Effector memory CD4-positive, alpha-beta T cell (primary cell): ENCODE measurements at regions not wholly inside any gene's neighbourhood (a gene's known extent, or its start where the extent isn't known, plus 50 kb on each side); places are given as distances from the start of the nearest gene placed in this dataset.

ENCODE experiments used
- DNase-seq, 3 donors: peaks; one replicate each; pipeline ENCODE4 v3.0.0-alpha.2; 2020
- H3K27ac ChIP-seq: 2 replicates; pipeline ENCODE4 v1.7.0; 2013; ENCODE audit warnings: mild to moderate bottlenecking, low read length, moderate library complexity; ENCODE audit not compliant: insufficient read depth, poor library complexity, severe bottlenecking
- H3K27me3 ChIP-seq: replicated peaks from 2 replicates; pipeline ENCODE4 v1.7.0; 2013; ENCODE audit warnings: mild to moderate bottlenecking, low read length; ENCODE audit not compliant: insufficient read depth, control insufficient read depth, poor library complexity, severe bottlenecking
- H3K36me3 ChIP-seq: 2 replicates; pipeline ENCODE4 v1.7.0; 2013; ENCODE audit warnings: mild to moderate bottlenecking, low read length, moderate library complexity; ENCODE audit not compliant: control insufficient read depth, insufficient read depth
- H3K4me1 ChIP-seq: 2 replicates; pipeline ENCODE4 v1.7.0; 2013; ENCODE audit warnings: low read length, mild to moderate bottlenecking; ENCODE audit not compliant: control insufficient read depth, insufficient read depth, poor library complexity, severe bottlenecking
- H3K4me3 ChIP-seq: 2 replicates; pipeline ENCODE4 v1.7.0; 2013; ENCODE audit warnings: low read length, low read depth, mild to moderate bottlenecking; ENCODE audit not compliant: insufficient read depth, poor library complexity, severe bottlenecking
- H3K9me3 ChIP-seq: 2 replicates; pipeline ENCODE4 v1.7.0; 2013; ENCODE audit warnings: mild to moderate bottlenecking, low read length, moderate library complexity; ENCODE audit not compliant: control insufficient read depth

DNA sequence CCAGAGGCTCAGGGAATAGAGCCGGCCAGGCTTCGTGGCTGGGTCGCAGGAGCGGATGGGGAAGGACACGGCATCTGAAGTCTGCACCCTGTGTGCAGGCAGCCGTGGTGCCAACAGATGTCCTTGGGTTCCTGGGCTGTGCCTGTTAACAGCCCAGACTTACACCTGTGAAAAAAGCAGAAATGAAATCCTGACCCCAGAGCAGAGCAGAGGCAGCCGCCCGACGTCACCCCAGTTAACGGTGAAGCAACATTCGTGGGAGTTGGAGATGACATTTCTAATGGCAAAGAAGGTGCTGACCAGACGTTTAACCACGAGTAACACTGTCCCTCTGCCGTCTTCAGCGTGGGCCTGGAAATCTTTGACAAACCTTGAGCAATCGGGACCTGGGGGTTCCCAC, 200.3 kb upstream of the DIO3 start:
- DNase-seq, result no peak
- Histone ChIP-seq H3K4me1 (no peaks in the 10 kb centered on the region), H3K27ac (no peak overlapping the region), H3K9me3 (no peaks in the 10 kb centered on the region), H3K36me3 (no peaks in the 10 kb centered on the region), H3K4me3 (no peak overlapping the region), H3K27me3 (no peaks in the 10 kb centered on the region)

- Histone ChIP-seq H3K27ac (no peak overlapping the region), H3K36me3 (no peaks in the 10 kb centered on the region), H3K27me3 (no peaks in the 10 kb centered on the region), H3K4me3 (no peak overlapping the region), H3K4me1 (no peaks in the 10 kb centered on the region), H3K9me3 (no peaks in the 10 kb centered on the region)
- DNase-seq, result no peak
These were observed 199.6 kb upstream of the DIO3 start for GRCh38 chr14:101361451-101362433.

DNA sequence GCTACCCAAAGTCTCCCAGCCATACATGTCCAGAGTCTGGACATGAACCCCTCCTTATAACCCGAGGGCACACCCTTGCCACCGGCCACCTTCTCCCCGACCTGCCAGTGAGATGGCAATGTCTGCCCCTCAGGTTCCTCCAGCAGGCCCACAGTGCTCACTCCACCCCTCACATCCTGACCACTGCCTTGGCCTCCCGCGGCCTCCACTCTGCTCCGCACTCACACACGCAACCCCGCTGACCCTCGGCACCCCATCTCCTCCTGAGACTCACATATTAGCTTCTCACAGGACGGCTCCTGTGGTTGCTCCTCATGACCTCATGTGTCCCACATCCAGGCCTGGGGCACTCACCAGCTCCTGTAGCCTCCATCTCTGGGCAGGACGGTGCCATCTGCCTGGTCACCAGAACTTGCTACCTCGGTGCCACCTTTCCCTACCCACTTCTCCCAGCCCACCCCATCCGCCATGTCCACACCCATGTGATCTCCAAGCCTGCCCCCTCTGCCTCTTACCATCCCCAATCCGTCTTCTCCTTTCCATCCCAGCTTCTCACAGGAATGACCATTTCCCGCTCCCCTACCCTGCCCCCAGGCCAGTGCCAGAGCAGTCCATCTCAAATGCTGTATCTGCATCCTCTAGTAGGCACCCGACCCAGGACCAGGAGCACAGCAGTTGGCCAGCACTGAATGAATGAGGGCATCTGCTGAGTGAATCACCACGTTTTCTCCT, 198.6 kb upstream of the DIO3 start:
- no peaks in the 10 kb centered on the region for H3K4me1 ChIP-seq
- DNase-seq, result no peak
- H3K4me3 ChIP-seq, result no peak overlapping the region
- no peaks in the 10 kb centered on the region for H3K36me3 ChIP-seq
- H3K27ac ChIP-seq, result no peak overlapping the region
- no peaks in the 10 kb centered on the region for H3K27me3 ChIP-seq
- H3K9me3 ChIP-seq, result no peaks in the 10 kb centered on the region

DNA sequence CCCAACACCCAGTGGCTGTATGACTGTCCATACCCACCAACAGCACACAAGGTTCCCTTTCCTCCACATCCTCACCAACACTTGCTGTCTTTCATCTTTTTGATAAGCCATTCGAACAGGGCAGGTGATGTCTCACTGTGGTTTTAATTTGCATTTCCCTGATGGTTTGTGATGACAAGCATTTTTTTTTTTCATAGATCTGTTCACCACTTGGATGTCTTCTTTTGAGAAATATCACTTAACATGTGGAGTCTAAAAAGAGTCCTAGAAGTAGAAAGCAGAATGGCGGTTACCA, 198.1 kb upstream of the DIO3 start:
- no peak overlapping the region for H3K4me3 ChIP-seq
- no peaks in the 10 kb centered on the region for H3K4me1 ChIP-seq
- H3K27me3 ChIP-seq, result no peaks in the 10 kb centered on the region
- H3K27ac ChIP-seq, result no peak overlapping the region
- no peak for DNase-seq
- no peaks in the 10 kb centered on the region for H3K9me3 ChIP-seq
- H3K36me3 ChIP-seq, result no peaks in the 10 kb centered on the region

- Histone ChIP-seq H3K36me3 (no peaks in the 10 kb centered on the region), H3K27me3 (no peaks in the 10 kb centered on the region), H3K9me3 (no peaks in the 10 kb centered on the region), H3K4me3 (no peak overlapping the region), H3K27ac (no peak overlapping the region), H3K4me1 (no peaks in the 10 kb centered on the region)
- no peak for DNase-seq
These were observed 197.4 kb upstream of the DIO3 start for GRCh38 chr14:101363880-101364391.

- Histone ChIP-seq H3K27ac (no peak overlapping the region), H3K27me3 (no peaks in the 10 kb centered on the region), H3K36me3 (no peaks in the 10 kb centered on the region), H3K4me3 (no peak overlapping the region), H3K9me3 (no peaks in the 10 kb centered on the region), H3K4me1 (no peaks in the 10 kb centered on the region)
- DNase-seq, result no peak
These were observed 196.6 kb upstream of the DIO3 start for GRCh38 chr14:101364503-101365328.

- H3K4me3 ChIP-seq, result no peak overlapping the region
- no peak overlapping the region for H3K27ac ChIP-seq
- no peaks in the 10 kb centered on the region for H3K9me3 ChIP-seq
- DNase-seq, result no peak
- H3K27me3 ChIP-seq, result no peaks in the 10 kb centered on the region
- H3K4me1 ChIP-seq, result no peaks in the 10 kb centered on the region
- H3K36me3 ChIP-seq, result no peaks in the 10 kb centered on the region
These were observed 195.8 kb upstream of the DIO3 start for GRCh38 chr14:101365329-101366158.

GRCh38 chr14:101367421-101368261, 193.7 kb upstream of the DIO3 start:
- DNase-seq, result no peak
- no peaks in the 10 kb centered on the region for H3K36me3 ChIP-seq
- H3K4me3 ChIP-seq, result no peak overlapping the region
- H3K27ac ChIP-seq, result no peak overlapping the region
- no peaks in the 10 kb centered on the region for H3K9me3 ChIP-seq
- H3K4me1 ChIP-seq, result no peaks in the 10 kb centered on the region
- H3K27me3 ChIP-seq, result no peaks in the 10 kb centered on the region
